ENCODE measurements at regions not wholly inside any gene's neighbourhood (a gene's known extent, or its start where the extent isn't known, plus 50 kb on each side); places are given as distances from the start of the nearest gene placed in this dataset.

DNA sequence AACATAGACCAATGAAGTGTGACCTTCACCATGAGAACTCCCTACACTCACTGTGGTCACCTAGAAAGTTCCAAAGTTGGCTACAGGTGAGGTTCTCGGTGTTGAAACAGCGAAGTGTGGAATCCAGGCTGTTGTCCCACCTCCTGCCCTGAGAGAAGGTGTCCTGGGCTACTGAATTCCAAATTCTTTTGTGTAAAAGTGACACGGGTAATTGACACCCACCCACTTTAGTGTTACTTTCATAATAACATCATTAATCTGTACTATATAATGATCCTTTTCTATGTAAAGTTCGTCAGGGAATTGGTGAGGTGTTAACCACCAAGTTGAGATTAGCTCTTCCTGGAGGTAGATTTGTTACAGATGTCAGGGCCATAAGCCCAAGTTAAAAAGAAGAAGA, 690.7 kb downstream of the RWDD3 start:
- Histone ChIP-seq H3K4me1 (ENCODE audit: insufficient read depth, poor library complexity, severe bottlenecking) (no peaks in the 10 kb centered on the region), H3K27ac (ENCODE audit: poor library complexity, severe bottlenecking) (no peak overlapping the region), H3K9me3 (ENCODE audit: severe bottlenecking) (no peaks in the 10 kb centered on the region), H3K4me3 (ENCODE audit: severe bottlenecking) (no peak overlapping the region), H3K36me3 (ENCODE audit: low read depth) (no peaks in the 10 kb centered on the region), H3K27me3 (ENCODE audit: insufficient read depth, poor library complexity, severe bottlenecking) (peaks cover 2% of the 10 kb centered on the region)
- TF ChIP-seq, protein P1, sequence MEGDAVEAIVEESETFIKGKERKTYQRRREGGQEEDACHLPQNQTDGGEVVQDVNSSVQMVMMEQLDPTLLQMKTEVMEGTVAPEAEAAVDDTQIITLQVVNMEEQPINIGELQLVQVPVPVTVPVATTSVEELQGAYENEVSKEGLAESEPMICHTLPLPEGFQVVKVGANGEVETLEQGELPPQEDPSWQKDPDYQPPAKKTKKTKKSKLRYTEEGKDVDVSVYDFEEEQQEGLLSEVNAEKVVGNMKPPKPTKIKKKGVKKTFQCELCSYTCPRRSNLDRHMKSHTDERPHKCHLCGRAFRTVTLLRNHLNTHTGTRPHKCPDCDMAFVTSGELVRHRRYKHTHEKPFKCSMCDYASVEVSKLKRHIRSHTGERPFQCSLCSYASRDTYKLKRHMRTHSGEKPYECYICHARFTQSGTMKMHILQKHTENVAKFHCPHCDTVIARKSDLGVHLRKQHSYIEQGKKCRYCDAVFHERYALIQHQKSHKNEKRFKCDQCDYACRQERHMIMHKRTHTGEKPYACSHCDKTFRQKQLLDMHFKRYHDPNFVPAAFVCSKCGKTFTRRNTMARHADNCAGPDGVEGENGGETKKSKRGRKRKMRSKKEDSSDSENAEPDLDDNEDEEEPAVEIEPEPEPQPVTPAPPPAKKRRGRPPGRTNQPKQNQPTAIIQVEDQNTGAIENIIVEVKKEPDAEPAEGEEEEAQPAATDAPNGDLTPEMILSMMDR (IDR thresholded peaks at IDR 0.05; ENCODE audit: poor library complexity, severe bottlenecking), result no peak
- DNase-seq (ENCODE audit: low spot score) (no peak), ATAC-seq (ENCODE audit: low read depth) (no peak)

DNA sequence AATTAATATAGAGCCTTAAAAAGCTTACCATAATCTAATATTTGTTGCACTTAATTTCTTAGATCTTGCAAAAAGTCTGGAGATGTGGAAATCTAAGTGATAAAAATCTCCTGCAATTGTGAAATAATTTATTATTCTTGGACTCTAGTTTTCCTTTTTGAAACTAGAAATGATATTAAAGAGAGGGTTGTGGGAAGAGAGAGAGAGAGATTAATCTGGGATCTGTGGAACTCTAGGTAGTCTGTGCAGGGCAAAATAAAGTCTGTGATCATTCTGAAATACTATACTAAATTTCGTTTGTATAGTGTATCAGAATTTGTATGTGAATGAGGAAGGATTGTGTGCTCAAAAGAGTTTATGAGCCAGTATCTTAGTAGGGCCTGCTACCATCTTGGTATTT, 692.3 kb downstream of the RWDD3 start:
- no peaks in the 10 kb centered on the region for H3K36me3 ChIP-seq (ENCODE audit: low read depth)
- no peak overlapping the region for H3K27ac ChIP-seq (ENCODE audit: poor library complexity, severe bottlenecking)
- TF ChIP-seq, protein P1 (IDR thresholded peaks at IDR 0.05; ENCODE audit: poor library complexity, severe bottlenecking), result no peak
- peaks cover 2% of the 10 kb centered on the region for H3K27me3 ChIP-seq (ENCODE audit: insufficient read depth, poor library complexity, severe bottlenecking)
- no peak for DNase-seq (ENCODE audit: low spot score)
- no peaks in the 10 kb centered on the region for H3K9me3 ChIP-seq (ENCODE audit: severe bottlenecking)
- H3K4me1 ChIP-seq (ENCODE audit: insufficient read depth, poor library complexity, severe bottlenecking), result no peaks in the 10 kb centered on the region
- H3K4me3 ChIP-seq (ENCODE audit: severe bottlenecking), result no peak overlapping the region
- no peak for ATAC-seq (ENCODE audit: low read depth)

DNA sequence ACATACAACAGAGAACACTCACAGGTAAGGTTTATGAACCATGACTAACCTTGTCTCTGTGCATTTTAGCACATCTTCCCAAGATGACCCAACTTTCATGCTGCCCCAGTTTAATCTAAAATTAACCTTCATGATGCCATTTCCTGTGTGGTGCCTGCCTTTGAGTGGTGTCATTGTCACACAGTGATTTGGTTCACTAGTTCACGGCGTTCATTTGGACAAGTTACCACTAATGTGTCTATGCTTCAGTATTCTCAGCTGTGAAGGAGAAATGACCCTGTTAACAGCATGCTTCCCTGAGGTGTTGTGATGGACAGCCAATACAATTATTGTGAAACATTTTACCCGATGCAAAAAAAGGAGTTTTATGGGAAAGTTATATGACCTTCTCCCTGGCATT, 693.1 kb downstream of the RWDD3 start:
- H3K27me3 ChIP-seq (ENCODE audit: insufficient read depth, poor library complexity, severe bottlenecking), result peaks cover 2% of the 10 kb centered on the region
- H3K36me3 ChIP-seq (ENCODE audit: low read depth), result no peaks in the 10 kb centered on the region
- H3K4me1 ChIP-seq (ENCODE audit: insufficient read depth, poor library complexity, severe bottlenecking), result no peaks in the 10 kb centered on the region
- DNase-seq (ENCODE audit: low spot score), result no peak
- TF ChIP-seq, protein P1 (IDR thresholded peaks at IDR 0.05; ENCODE audit: poor library complexity, severe bottlenecking), result no peak
- H3K27ac ChIP-seq (ENCODE audit: poor library complexity, severe bottlenecking), result no peak overlapping the region
- H3K4me3 ChIP-seq (ENCODE audit: severe bottlenecking), result no peak overlapping the region
- no peaks in the 10 kb centered on the region for H3K9me3 ChIP-seq (ENCODE audit: severe bottlenecking)
- ATAC-seq (ENCODE audit: low read depth), result no peak

DNA sequence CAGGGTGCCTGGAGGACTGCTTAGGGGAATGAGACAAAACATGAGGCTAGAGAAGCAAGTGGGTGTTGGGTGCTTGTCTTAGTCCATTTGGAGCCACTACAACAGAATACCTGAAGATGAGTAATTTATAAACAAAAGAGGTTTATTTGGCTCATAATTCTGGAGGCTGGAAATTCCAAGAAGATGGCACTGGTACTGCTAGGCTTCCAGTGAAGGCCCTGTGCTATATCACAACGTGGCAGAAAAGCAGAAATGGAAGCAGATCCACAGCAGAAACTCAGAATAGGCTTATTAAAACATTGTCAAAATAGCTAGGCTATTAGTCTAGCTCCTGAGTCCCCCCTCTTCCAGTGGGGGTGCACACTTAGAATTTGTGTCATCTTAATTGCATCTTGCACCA, 701.7 kb downstream of the RWDD3 start:
- TF ChIP-seq, protein P1 (IDR thresholded peaks at IDR 0.05; ENCODE audit: poor library complexity, severe bottlenecking), result no peak
- no peaks in the 10 kb centered on the region for H3K9me3 ChIP-seq (ENCODE audit: severe bottlenecking)
- no peak for DNase-seq (ENCODE audit: low spot score)
- no peak for ATAC-seq (ENCODE audit: low read depth)
- peaks cover 3% of the 10 kb centered on the region for H3K27me3 ChIP-seq (ENCODE audit: insufficient read depth, poor library complexity, severe bottlenecking)
- H3K27ac ChIP-seq (ENCODE audit: poor library complexity, severe bottlenecking), result no peak overlapping the region
- no peaks in the 10 kb centered on the region for H3K4me1 ChIP-seq (ENCODE audit: insufficient read depth, poor library complexity, severe bottlenecking)
- H3K4me3 ChIP-seq (ENCODE audit: severe bottlenecking), result no peak overlapping the region
- no peaks in the 10 kb centered on the region for H3K36me3 ChIP-seq (ENCODE audit: low read depth)

DNA sequence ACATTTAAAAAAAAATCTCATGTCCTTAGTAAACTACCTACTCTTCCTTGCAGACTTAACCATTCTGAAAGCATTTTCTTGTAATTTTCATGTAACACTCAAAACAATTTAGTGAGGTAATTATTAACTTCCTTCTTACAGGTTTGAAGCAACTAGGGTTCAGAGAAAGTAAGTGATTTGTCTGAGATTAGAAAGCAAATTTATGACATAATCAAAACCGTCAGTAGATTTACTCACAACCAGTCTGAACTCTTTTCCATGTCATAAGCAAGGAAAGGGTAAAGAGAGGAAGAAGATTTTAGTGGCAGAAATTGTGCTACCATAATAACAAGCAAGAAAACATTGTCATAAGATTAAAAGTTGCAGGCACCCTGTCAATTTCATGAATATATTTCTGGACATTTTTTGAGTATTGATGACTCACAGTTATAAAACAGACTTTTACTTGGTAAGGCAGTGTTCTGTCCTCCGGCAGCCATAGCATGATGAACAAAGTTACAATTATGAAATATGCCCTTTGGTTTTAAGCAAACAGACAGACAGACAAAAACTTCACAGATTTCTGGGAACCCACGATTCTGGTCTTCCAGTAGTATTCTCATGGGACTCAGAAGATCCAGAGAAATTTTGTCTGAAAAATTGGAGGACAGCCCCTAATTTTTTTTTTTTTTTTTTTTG, 707.2 kb downstream of the RWDD3 start:
- peaks cover 3% of the 10 kb centered on the region for H3K27me3 ChIP-seq (ENCODE audit: insufficient read depth, poor library complexity, severe bottlenecking)
- H3K36me3 ChIP-seq (ENCODE audit: low read depth), result no peaks in the 10 kb centered on the region
- ATAC-seq (ENCODE audit: low read depth) (no peak), DNase-seq (ENCODE audit: low spot score) (no peak)
- H3K4me1 ChIP-seq (ENCODE audit: insufficient read depth, poor library complexity, severe bottlenecking), result no peaks in the 10 kb centered on the region
- TF ChIP-seq, protein P1 (IDR thresholded peaks at IDR 0.05; ENCODE audit: poor library complexity, severe bottlenecking), result no peak
- no peaks in the 10 kb centered on the region for H3K9me3 ChIP-seq (ENCODE audit: severe bottlenecking)
- H3K27ac ChIP-seq (ENCODE audit: poor library complexity, severe bottlenecking), result no peak overlapping the region
- H3K4me3 ChIP-seq (ENCODE audit: severe bottlenecking), result no peak overlapping the region
